ENCODE measurements at regions not wholly inside any gene's neighbourhood (a gene's known extent, or its start where the extent isn't known, plus 50 kb on each side); places are given as distances from the start of the nearest gene placed in this dataset.

GRCh38 chr5:154107010-154107409 is 68.2 kb downstream of the MFAP3 start:
- peaks cover 6% of the 10 kb centered on the region for H3K4me1 Mint-ChIP-seq (ENCODE audit: unreplicated experiment)
- DNase-seq (ENCODE audit: extremely low spot score, unreplicated experiment), result no peak
- H3K36me3 Mint-ChIP-seq, result no peaks in the 10 kb centered on the region
- H3K4me3 Mint-ChIP-seq, result no peak overlapping the region
- no peak for TF ChIP-seq CTCF (conservative IDR thresholded peaks at IDR 0.05)
- H3K27me3 Mint-ChIP-seq, result peaks cover 39% of the 10 kb centered on the region
- H3K27ac Mint-ChIP-seq, result no peak overlapping the region
- no peaks in the 10 kb centered on the region for H3K9me3 Mint-ChIP-seq

DNA sequence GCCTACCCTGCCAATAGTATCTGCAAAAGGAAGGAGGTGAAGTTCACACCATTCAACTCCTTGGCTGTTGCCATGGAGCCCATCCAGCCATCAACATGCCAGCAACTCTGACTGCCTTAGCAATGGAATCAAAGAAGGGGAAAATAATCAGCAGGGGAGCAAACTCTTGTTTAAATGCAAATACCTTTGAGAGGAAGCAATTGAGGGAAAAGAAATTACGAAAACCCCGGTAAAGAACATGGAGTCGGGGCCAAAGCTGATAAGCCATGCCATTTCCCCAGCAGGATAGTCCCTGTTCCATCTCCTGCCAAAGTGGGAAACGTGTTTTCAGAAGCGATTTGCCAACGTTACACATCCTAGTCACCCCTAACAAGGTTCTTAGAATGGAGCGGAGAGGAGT is 69.0 kb downstream of the MFAP3 start:
- no peak for TF ChIP-seq CTCF (conservative IDR thresholded peaks at IDR 0.05)
- Mint-ChIP-seq H3K9me3 (no peaks in the 10 kb centered on the region), H3K4me1 (ENCODE audit: unreplicated experiment) (peaks cover 6% of the 10 kb centered on the region), H3K27me3 (peaks cover 39% of the 10 kb centered on the region), H3K36me3 (no peaks in the 10 kb centered on the region), H3K27ac (no peak overlapping the region), H3K4me3 (no peak overlapping the region)
- DNase-seq (ENCODE audit: extremely low spot score, unreplicated experiment), result no peak

DNA sequence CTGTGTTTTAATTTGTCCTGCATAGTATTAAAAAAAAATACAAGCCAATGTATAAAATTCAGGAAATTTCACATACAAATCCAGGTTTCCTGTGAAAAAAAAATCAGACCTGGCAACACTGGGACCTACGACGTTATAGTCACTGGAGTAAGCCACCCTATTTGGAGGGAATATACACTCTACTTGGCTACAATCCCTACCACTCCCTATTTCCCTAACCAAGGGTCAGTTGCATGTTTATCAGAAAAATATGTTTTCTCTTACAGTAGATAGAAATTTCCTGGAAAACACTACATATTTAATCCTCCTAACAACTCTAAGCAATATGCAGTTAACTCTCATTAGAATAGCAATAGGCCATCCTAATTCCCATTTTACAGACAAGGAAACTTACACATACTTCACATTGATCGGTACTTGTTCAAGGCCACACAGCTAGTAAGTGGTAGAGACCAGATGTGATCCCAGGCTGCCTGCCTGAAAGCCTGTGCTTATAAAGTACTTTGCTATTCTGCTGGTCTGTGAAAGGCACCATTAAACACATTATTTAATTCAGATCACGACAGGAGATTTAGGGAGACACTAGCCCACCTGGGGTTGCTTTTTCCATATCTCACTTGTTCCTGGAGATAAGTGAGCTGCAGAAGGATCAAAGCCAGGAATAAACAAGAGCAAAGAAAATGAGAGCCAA is 70.8 kb downstream of the MFAP3 start:
- Mint-ChIP-seq H3K9me3 (no peaks in the 10 kb centered on the region), H3K4me1 (ENCODE audit: unreplicated experiment) (peaks cover 6% of the 10 kb centered on the region), H3K27ac (no peak overlapping the region), H3K27me3 (peaks cover 42% of the 10 kb centered on the region), H3K36me3 (no peaks in the 10 kb centered on the region), H3K4me3 (no peak overlapping the region)
- DNase-seq (ENCODE audit: extremely low spot score, unreplicated experiment), result no peak
- TF ChIP-seq CTCF (conservative IDR thresholded peaks at IDR 0.05), result no peak

DNA sequence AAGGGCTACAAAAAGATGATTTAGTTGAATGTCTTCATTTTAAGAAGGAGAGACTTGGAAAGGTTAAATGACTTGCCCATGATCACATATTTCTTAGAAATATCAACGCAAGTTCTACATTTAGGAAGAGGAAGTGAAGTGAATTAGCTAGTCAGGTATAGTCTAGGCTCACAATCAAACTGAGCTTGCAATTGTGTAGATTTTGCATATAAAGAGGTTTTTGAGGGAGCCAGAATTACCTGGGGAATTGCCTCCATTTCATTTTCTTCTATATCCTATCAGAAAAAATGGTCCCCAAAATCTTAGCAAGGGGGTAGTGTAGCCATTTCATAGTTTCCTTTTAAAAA is 71.3 kb downstream of the MFAP3 start:
- no peak for DNase-seq (ENCODE audit: extremely low spot score, unreplicated experiment)
- Mint-ChIP-seq H3K36me3 (no peaks in the 10 kb centered on the region), H3K9me3 (no peaks in the 10 kb centered on the region), H3K27me3 (peaks cover 39% of the 10 kb centered on the region), H3K4me3 (no peak overlapping the region), H3K4me1 (ENCODE audit: unreplicated experiment) (peaks cover 6% of the 10 kb centered on the region), H3K27ac (no peak overlapping the region)
- TF ChIP-seq CTCF (conservative IDR thresholded peaks at IDR 0.05), result no peak

DNA sequence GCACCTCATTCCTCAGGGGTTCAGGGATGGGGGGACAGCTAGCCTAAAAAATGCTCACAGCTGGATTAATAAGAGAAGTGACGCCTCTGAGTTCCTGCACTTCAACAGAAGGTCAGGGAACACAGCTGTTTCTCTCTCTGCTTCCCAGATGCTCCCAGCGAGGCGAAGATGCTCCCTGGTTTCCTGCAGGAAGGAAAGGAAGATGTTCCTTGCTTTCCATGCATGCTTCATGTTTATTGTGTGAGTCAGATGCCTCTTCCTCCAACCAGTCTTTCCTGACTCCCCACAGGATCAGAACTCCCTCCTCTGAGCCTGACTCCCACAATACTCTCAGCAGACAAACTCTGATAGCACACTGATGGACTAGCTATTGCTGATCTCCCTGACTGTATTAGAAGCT is 71.9 kb downstream of the MFAP3 start:
- Mint-ChIP-seq H3K27me3 (peaks cover 38% of the 10 kb centered on the region), H3K4me1 (ENCODE audit: unreplicated experiment) (peaks cover 6% of the 10 kb centered on the region), H3K27ac (no peak overlapping the region), H3K36me3 (no peaks in the 10 kb centered on the region), H3K9me3 (no peaks in the 10 kb centered on the region), H3K4me3 (no peak overlapping the region)
- no peak for TF ChIP-seq CTCF (conservative IDR thresholded peaks at IDR 0.05)
- no peak for DNase-seq (ENCODE audit: extremely low spot score, unreplicated experiment)

- Mint-ChIP-seq H3K4me1 (ENCODE audit: unreplicated experiment) (peaks cover 6% of the 10 kb centered on the region), H3K4me3 (no peak overlapping the region), H3K27me3 (peaks cover 39% of the 10 kb centered on the region), H3K9me3 (no peaks in the 10 kb centered on the region), H3K36me3 (no peaks in the 10 kb centered on the region), H3K27ac (no peak overlapping the region)
- TF ChIP-seq CTCF (conservative IDR thresholded peaks at IDR 0.05), result no peak
- DNase-seq (ENCODE audit: extremely low spot score, unreplicated experiment), result no peak
Observed at GRCh38 chr5:154111214-154111613, 72.4 kb downstream of the MFAP3 start.
